RPMI8226 (cell line): ENCODE measurements at regions not wholly inside any gene's neighbourhood (a gene's known extent, or its start where the extent isn't known, plus 50 kb on each side); places are given as distances from the start of the nearest gene placed in this dataset.
"Not testable (repeated sequence)": the region's sequence is repeated elsewhere in the genome, so short reads cannot be mapped to it uniquely, and the experiment has no call there.

Experiments
- DNase-seq: peaks from one replicate; pipeline ENCODE4 v3.0.0-alpha.2; 2015

DNA sequence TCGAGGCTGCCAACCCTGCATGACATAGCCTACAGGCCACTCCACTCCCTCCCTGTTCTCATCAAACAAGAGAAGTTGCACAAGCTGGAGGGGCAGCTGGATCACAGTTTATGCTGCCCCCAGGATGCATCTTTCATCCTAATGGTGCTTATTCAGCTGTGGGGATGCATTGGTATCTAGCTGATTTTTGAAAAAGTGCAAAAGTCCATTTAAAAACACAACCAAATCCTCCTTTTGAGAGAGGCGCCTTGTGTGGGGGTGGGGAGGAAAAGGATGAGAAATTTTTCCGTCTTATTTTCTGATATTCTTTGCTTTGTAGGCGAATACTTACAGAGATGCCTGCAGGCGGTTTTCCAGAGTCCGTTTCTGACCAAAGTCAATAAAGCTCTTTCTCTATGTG, 276.4 kb upstream of the BOD1L1 start:
- DNase-seq, result no peak

DNA sequence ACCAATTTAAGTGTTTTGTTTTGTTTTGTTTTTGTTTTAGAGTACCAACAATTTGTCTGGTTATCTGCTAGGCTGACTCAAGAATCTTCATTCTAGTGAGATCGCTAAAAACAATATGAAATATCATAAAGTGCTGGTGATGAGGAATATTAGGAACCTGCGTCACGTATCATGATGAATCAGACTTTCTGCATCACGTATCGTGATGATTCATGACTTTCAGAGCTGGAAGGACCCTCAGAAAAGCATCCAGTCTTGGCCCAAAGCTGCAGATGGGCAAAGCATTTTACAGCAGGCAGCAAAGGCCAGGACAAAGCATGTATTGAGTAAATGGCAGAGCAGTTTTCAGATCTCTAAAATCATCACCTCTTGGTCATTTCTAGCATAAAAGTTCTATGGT, 278.0 kb upstream of the BOD1L1 start:
- no peak for DNase-seq

DNA sequence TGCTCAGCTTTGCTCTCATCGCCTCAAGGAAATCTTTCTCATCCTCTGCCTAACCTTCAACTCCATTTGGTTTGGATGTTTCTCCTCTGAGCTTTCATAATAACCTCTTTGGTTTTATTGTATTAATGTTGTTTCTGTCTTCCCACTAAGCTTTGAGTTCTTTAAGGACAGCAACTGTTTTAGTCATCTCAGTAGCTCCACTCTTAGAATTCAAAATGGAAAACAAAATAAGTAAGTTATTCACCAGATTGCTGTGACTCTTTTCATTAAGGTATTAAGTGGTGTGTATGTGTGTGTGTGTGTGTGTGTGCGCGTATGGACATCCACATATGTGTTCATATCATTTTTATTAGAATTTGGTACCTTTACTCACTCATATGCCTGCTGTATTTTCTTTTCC, 279.2 kb upstream of the BOD1L1 start:
- DNase-seq, result no peak

DNA sequence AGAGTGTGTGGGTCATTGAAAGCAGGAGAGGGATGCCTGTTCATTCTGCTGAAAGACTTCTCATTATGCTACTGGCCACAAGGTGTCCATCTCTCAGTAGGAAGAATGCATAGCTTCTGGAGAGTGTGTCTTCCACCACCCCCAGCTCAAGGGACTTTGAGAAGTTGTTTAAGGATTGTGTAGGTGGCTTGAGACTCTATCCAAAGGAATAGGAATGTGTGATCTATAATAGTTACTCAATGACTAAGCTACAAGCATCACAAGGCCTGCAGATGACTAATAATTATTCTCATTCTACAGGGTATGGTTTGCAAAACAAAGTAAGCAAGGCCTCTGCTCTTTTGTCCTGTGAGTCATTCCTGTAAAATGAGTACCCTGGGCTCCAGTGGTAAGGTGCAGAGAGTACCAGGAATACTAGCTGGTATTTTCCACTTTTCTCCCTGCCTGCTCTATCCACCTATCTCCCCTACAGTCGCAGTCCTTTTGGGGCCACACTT, 279.8 kb upstream of the BOD1L1 start:
- no peak for DNase-seq

DNA sequence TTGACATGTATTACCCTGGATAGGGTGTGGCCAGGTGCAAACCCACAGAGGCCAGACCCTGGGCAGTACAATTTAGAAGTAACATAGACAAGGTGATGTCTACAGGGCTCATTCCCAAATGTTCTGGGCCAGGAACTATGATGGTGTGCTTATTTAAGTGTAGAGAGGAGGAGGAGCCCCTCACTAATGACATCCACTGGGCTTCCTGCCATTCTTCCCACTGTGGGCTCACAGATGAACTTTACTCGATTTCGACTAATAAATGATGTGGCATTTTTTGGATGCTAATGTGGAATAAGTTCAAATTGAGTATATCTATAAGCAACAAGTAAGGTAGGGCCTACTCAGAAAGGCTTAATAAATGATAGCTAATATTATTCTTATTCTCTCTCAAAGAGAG, 280.9 kb upstream of the BOD1L1 start:
- DNase-seq, result no peak

DNA sequence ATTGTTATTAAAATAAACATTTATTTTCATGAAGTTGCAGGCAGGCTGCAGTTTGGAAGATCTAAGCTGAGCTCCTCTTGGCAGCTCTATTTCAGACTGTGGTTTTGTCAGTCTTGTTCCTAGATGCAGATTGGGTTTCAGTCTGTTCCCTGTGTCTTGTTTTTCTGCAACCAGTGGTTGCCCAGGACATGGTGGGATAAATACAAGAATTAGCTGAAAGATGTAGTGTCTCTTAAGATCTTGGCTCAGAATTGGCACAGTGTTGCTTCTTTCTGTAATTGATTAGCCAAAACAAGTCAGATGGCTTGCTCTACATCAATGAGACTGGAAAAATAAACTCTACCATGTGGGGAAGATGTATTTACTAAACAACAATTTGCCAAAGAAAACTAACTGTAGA, 283.0 kb upstream of the BOD1L1 start:
- DNase-seq, result no peak

DNA sequence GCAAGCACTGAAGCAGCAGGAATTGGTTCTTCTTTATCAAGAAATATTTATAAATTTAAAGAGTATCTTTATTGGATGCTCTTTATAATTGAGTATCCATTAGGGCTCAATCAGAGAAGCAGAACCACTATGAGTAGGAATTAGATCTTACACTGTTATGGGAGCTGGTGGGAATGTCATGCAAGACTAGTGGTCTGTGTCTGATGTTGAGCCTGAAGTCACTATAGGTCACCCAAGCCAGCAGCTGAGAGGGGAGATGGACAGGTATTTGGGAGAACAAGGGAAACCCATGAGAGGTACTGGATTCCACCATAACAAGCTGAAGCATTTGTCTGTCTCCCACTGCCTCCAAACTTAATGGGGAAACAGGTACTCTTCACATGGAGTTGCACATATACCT, 283.7 kb upstream of the BOD1L1 start:
- no peak for DNase-seq

DNA sequence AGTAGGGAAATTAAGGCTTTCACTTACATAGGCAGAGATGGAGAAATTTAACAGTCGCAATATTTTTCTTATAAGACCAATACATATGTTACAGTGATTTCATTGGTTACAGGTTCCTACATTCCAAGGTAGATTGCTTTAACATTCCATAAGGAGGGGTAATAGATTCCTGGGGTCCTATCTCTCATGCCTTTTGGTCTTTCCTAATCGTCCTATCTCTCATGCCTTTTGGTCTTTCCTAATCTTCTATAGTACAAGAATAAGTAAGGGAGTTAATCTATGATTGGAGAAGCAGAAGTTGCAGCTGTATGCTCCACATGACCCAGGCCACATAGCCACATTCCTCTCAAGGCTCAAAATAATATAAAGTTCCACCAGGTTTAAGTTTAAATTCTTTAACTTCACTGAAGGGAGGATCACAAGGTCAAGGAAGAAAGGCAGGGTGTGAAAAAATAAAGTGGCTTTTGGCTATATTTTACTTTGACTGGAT, 285.0 kb upstream of the BOD1L1 start:
- DNase-seq, result no peak

DNA sequence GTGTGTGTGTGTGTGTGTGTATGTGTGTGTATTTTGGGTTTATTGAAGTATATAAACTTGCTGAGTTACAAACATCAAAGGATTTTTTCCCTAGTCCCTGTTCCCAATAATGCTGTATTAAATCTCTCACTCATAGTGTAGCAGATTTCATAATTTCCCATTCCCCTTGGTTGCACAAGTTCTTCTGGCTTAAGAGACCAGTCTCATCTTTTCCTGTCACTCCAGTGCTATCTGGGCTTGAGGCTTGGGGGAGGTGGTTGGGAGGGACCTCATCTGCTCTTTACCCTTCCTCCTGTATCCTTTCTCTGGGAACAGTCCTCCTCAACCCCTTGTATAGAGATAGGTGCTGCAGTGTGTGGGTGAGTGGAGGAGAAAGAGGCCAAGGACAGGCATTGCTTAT, 285.4 kb upstream of the BOD1L1 start:
- no peak for DNase-seq

DNA sequence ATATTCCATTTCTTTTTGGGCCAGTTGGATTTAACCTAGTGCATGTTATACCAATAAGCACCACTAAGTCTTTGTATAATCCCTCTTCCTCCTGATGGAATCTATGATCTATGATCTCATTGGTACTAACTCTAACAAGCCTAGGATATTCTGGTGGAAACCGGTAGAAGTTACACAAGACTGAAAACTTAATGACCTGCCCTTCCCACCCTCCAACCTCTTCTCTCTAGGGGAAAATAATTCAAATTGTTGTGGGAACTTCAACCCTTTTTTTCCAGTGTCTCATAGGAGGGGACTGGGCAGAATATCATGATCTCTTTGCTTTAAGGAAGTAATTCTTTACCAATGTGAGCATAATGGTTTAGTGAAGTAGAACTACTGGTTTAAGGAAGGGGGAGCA, 289.5 kb upstream of the BOD1L1 start:
- DNase-seq, result no peak

DNA sequence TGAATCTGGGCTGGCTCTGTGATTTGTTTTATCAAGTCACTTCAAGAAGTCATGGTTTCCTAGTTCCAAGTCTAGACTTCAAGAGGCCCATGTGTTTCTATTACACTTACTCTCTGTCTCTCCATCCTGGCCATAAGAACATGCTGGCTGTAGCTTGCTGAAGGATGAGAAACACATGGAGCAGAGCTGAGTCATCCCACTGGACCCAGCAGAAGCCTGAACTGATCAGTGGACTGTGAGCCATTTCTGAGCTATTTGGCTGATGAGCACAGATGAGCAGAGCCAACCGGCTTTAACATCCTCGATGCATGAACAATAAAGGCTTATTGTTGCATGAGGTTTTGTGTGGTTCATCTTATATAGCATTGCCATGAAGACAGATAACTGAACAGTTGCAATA, 290.6 kb upstream of the BOD1L1 start:
- DNase-seq, result no peak

DNA sequence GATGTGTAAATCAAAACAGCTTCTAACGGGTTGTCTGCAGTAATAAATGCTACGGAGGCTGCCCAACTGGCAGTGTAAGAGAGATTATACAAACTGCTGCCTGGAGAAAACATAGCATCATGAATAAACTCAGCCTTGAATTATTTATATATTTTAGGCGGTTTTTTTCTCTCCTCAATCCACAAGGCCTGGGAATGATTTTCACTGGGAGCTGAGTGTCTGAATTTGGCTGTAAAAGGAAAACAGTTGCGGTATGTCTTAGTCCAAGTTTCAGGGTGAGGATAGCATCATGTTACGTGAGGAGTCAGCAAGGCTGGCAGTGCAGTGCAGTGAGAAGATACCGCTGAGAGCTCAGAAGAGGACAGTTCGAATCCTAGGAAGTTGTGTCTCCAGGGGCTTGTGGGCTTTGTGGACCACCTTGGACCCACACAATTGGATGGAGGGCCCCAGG, 291.5 kb upstream of the BOD1L1 start:
- no peak for DNase-seq

DNA sequence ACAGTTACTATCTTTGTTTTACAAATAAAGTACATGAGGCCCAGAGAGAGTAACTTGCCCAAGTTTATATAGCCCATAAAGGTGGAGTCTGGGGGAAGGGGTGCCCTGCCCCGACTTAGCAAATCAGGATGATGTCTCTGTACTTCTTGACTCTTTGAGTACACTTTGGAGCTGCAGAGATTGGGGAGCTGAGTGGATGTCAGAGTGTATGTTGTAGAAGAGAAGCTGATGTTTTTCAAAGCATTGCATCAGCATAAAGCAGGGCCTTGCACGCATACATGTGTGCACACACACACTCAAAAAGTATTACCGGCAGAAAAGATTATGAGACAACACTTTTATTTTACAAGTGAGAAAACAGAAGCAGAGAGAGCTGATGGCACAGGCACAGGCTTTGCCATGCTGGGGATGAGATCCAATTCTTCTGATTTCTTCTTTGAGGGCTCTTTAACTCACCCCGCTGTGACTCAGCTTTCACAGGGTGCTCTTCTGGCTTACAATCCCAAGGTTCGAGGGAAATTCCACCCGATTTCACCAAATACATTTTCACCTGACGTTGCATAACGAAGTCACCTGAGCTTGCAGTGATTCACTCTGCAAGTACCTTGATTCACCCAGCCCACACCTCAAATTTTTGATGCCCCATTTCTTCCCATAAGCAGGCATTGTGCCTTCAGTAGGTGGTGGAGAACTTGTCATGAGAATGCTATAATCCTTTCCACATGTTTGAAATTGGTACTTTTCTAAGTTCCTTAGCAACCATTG, 292.8 kb upstream of the BOD1L1 start:
- DNase-seq, result no peak

DNA sequence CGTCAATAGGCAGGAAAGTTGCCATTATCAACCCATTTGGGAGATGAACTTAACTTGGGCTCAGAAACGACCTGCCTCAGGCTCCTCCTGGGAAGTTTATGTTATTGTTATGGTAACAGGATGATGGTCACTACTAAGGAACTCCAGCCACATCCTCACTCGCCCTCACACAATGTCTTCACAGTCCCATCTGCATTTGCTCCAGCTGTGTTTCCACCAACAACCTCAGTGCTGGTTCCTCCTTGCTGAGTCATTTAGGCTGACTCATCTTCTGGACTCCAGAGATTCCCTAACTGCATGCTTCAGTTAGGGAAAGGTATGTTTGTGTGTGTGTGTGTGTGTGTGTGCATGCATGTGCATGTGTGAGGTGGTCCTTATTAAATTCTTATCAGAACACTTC, 293.4 kb upstream of the BOD1L1 start:
- DNase-seq, result no peak

DNA sequence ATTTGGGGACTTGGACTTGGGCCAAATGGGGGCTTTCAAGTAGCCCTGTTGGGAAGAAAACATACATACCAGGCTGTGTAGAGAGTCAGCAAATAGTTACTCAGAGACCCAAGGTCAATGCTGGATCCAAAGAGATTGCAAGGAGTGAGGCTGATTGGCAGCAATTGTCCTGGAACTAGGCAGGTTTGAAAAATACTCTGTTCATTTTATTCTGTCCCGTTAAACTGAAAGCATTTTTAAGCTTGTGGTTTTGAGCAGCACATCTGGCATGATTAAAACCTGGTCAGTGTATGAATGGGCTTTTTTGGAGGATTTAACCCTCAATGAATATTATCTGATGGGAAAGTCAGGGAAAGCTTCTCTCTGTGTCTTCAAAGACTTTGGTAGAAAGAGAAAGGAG, 294.3 kb upstream of the BOD1L1 start:
- no peak for DNase-seq

DNA sequence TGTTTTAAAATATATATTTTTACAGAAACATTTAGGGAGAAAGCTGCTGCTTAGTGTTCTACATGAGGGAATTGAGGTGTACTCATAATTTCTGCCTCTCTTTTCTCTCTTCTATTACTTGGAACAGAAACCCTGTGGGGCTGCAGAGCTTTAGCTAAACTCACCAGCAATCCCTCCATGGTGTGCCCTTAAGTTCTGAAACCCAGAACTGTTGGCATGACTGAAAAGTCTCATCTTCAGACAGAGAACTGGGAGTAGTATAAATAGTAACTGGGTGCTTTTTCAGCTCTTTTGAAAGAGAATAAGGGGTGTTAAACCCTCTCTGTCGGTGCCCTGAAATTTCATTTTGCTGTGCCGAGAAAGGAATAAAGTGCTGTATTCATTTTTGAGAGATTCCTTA, 294.9 kb upstream of the BOD1L1 start:
- DNase-seq, result no peak

DNA sequence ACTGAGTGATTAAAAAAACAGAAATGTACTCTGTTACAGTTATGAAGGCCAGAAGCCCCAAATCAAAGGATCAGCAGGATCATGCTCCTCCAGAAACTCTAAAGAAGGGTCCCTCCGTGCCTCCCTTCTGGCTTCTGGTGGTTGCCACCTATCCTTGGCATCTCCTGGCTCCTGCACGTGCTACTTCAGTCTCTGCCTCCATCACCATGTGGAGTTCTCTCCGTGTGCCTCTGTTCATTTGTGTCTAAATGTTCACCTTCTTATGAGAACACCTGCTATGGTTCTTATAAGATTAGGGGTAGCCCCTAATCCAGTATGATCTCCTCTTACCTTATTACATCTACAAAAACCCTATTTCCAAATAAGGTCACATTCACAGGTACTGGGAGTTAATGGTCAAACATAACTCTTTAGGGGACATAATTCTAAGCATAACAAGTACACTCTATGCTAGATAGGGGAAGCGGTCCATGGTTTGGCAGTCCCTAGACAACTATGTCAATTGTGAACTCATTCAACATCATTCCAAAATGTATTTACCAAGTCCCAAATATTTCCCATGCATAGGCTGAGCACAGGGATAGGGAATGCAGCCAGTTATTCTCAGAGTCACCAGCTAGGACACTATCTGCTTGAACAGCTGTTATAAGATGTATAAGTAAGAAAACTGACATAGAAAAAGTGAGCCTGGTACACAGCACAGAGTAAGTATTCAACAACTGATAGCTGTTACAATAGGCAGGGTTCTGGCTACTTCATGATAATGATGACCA, 295.5 kb upstream of the BOD1L1 start:
- no peak for DNase-seq

DNA sequence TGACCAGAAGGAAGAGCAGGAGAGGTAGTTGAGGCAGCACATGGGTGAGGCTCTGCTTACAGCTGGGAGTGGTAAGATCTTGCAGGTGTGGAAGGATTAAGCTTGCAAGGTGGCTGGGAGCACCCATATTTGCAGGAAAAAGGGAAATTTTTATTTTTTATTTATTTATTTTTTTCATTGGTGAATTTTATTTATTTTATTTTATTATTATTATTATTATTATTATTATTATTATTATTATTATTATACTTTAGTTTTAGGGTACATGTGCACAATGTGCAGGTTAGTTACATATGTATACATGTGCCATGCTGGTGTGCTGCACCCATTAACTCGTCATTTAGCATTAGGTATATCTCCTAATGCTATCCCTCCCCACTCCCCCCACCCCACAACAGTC, 297.4 kb upstream of the BOD1L1 start:
- DNase-seq, result not testable (repeated sequence)

DNA sequence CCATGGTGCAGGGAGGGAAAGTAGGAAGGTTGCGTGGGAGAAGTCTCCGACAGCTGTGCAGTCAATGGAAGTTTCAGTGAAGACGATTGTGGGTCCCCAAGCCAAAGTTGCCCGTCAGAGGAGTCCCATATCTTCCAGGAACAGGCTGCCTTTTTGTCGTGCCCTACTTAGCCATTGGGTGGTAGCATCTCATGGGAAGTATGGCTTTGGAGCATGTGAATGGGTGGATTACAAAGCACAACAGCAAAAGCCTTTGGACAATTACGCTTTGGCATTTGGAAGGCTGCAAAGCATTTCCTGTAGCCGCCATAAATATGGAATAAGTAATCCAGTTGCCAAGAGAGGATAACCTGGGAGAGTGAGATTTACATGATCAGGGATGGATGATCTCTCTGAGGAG, 300.7 kb upstream of the BOD1L1 start:
- no peak for DNase-seq

DNA sequence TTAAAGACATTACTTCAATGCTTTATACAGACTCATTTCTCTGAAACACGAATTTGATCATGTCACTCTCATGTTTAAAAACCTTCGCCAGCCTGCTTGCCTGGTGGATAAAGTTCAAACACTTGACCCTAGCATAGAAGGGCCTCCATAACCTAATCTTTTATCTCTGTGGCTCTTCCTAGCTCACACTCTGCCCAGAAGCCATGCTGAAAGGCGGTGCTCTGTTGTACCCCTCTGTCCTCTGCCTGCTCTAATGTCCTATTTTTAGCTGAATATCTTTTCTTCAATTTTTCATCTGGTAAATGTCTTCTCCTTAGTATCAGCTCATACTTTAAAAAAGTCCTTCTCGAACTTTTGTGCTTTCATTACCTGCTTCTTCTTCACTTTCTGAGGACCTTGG, 302.6 kb upstream of the BOD1L1 start:
- no peak for DNase-seq

DNA sequence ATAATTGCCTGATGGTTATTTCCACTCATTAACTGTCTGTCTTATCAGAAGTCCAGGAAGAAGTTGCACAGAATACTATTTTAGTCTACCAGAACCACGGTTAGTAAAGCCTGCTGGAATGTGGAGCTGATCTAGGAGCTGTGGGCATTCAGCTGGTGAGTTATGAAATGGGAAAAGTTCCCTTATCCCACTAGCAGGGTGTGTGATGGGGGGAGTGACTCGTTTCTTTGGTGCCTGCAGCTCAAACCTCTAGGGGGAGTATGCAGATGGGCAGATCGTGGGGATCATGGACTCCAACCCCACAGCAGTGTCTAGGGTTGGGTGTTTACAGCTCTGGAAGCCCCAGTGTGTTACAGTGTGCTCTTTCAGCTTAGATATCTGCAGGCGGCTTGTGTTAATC, 305.7 kb upstream of the BOD1L1 start:
- no peak for DNase-seq

DNA sequence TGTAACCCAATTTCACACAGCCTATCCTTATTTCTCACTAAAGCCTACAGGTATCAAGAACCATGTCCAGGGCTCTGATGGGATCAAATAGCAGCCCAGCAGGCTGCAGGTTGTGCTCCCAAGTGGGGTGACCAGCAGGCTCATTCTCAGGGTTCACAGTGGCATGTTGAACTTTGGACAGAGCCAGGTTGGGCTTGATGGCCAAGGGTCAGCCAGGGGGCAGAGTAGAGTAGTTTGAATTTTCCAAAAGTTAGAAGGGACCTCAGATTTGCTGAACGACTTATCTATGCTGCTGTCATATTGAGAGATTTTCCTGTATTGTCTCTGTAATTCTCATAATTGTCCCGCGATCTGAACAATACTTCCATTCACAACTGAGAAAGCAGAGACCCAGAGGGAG, 310.8 kb upstream of the BOD1L1 start:
- DNase-seq, result no peak

DNA sequence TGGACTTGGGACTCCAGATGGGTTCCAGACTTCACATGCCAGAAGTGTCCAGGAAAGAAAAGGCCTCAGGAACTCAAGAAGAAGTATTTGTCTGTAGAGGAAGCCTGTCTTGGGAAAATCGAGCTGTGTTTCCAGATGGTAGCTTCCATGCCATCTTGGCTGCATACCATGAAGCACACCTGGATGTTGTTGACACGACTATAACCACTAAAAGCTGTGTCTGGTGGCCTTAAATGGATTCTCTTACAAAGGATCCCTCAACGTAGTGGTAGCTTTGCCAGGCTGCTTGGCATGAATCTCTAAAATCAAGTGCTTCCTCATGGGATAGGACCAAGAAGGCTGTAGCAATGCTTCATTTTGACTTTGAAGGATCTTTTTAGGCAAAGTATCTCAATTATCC, 313.4 kb upstream of the BOD1L1 start:
- DNase-seq, result no peak

DNA sequence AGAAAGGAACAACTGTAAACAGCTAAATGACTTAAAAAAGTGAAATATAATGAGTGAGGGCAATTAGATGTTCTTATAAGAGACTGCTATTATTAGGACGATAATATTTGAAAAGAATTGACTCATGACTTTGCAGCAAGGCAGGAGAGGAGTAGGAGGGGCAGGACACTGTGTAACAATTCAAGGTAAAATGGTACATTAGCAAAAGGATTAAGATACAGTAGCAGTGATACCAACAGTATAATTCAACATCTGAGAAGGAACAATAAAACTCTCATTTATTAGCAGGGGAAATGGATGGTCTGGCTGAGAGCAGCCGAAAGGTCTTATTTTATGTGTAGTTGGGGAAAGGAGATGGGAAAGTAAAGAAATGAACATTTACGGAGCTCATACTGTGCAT, 315.5 kb upstream of the BOD1L1 start:
- no peak for DNase-seq
